ENCODE measurements at regions not wholly inside any gene's neighbourhood (a gene's known extent, or its start where the extent isn't known, plus 50 kb on each side); places are given as distances from the start of the nearest gene placed in this dataset.

GRCh38 chr18:51417643-51418483 is 220.4 kb upstream of the MEX3C start:
- no peak overlapping the region for H3K27ac ChIP-seq
- TF ChIP-seq CTCF (IDR thresholded peaks at IDR 0.05) = no peak

GRCh38 chr18:51425475-51425874 is 228.0 kb upstream of the MEX3C start:
- no peak for TF ChIP-seq CTCF (IDR thresholded peaks at IDR 0.05)
- no peak for TF ChIP-seq ZFX (IDR thresholded peaks at IDR 0.05; ENCODE audit: borderline replicate concordance)
- no peak overlapping the region for H3K27ac ChIP-seq

- no peak for TF ChIP-seq ZFX (IDR thresholded peaks at IDR 0.05; ENCODE audit: borderline replicate concordance)
These were observed 228.4 kb upstream of the MEX3C start for GRCh38 chr18:51425889-51426288.

GRCh38 chr18:51426996-51427395 is 229.5 kb upstream of the MEX3C start:
- H3K27ac ChIP-seq = no peak overlapping the region
- no peak for TF ChIP-seq CTCF (IDR thresholded peaks at IDR 0.05)
- TF ChIP-seq ZFX (IDR thresholded peaks at IDR 0.05; ENCODE audit: borderline replicate concordance) = no peak

More at GRCh38 chr18:51425889-51426288, 228.4 kb upstream of the MEX3C start:
- H3K27ac ChIP-seq = no peak overlapping the region

DNA sequence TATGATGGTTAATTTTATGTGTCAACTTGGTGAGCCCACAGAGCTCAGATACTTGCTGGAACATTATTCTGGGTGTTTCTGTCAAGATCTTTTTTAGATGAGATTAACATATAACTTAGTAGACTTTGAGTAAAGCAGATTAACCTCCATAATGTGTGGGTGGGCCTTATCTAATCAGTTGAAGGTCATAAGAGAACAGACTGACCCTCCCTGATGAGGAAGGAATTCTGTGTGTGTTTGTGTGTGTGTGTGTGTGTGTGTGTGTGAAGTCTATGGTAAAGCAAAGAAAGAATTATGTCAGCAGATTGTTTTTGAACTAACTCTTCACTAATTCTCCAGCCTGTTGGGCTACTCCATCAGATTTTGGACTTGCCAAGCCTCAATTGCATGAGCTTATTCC is 232.2 kb upstream of the MEX3C start:
- no peak overlapping the region for H3K27ac ChIP-seq
- TF ChIP-seq ZFX (IDR thresholded peaks at IDR 0.05; ENCODE audit: borderline replicate concordance) (no peak), CTCF (IDR thresholded peaks at IDR 0.05) (no peak)

GRCh38 chr18:51430538-51430937 is 233.1 kb upstream of the MEX3C start:
- no peak for TF ChIP-seq ZFX (IDR thresholded peaks at IDR 0.05; ENCODE audit: borderline replicate concordance)
- no peak for TF ChIP-seq CTCF (IDR thresholded peaks at IDR 0.05)
- no peak overlapping the region for H3K27ac ChIP-seq

DNA sequence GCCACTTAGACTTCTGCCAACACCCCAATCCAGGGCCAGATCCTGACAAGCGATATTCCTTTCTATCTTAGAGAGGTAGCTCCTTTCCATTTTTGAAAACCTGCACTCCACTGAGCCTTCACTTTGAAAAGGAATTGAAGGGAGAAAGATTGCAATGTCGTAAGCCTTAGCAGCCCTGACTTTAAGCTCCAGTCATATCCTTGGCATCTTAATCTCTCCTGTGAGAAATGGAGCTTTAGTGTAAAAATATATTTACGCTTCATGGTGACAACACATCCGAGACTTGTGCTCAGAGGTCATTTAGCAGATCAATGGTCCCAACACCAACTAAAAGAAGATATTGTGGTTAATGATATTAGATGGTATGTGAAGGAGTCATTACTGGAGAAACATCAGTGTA is 235.8 kb upstream of the MEX3C start:
- H3K27ac ChIP-seq = no peak overlapping the region
- TF ChIP-seq CTCF (IDR thresholded peaks at IDR 0.05) = no peak
- TF ChIP-seq ZFX (IDR thresholded peaks at IDR 0.05; ENCODE audit: borderline replicate concordance) = no peak

DNA sequence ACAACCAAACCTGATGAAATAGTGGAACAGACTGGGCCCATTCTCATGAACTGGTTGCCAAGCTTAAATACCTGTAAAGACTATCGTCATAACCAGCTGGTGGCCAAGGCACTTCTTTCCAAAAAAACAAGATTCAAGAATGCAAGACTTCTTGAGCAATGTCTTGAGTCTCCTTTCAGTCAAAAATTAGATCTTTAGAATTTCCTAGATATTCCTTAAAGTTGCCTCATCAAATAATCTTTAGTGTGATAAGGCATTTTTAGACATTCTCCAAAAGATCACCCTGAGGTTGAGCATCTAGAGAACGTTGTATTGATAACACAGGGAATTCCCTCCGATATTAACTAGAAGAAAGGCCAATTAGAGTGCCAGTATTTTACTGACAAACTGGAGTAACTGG is 236.4 kb upstream of the MEX3C start:
- TF ChIP-seq ZFX (IDR thresholded peaks at IDR 0.05; ENCODE audit: borderline replicate concordance) (no peak), CTCF (IDR thresholded peaks at IDR 0.05) (no peak)
- no peak overlapping the region for H3K27ac ChIP-seq

Measured in 22Rv1 (cell line).